ES-I3 (cell line): ENCODE measurements at regions not wholly inside any gene's neighbourhood (a gene's known extent, or its start where the extent isn't known, plus 50 kb on each side); places are given as distances from the start of the nearest gene placed in this dataset.

Experiments used
- H3K36me3 ChIP-seq: 2 replicates; pipeline ENCODE4 v1.6.1; 2013; ENCODE audit warnings: mild to moderate bottlenecking, low read length, control low read depth, moderate library complexity; ENCODE audit not compliant: insufficient read depth
- H3K4me1 ChIP-seq: 2 replicates; pipeline ENCODE4 v1.6.1; 2013; ENCODE audit warnings: mild to moderate bottlenecking, control low read depth, low read length; ENCODE audit not compliant: insufficient read depth
- H3K9ac ChIP-seq: 2 replicates; pipeline ENCODE4 v1.6.1; 2013; ENCODE audit warnings: low read depth, mild to moderate bottlenecking, low read length, moderate library complexity
- H3K9me3 ChIP-seq: 2 replicates; pipeline ENCODE4 v1.6.1; 2013; ENCODE audit warnings: mild to moderate bottlenecking, low read length, moderate library complexity; ENCODE audit not compliant: control insufficient read depth, insufficient read depth

- Histone ChIP-seq H3K9ac (no peak overlapping the region), H3K4me1 (no peaks in the 10 kb centered on the region), H3K36me3 (no peaks in the 10 kb centered on the region), H3K9me3 (no peaks in the 10 kb centered on the region)
These were observed 532.0 kb downstream of the KLF5 start for GRCh38 chr13:73590795-73591194.

GRCh38 chr13:73585236-73585635 lies 526.4 kb downstream of the KLF5 start:
- H3K4me1 ChIP-seq: no peaks in the 10 kb centered on the region
- no peaks in the 10 kb centered on the region for H3K9me3 ChIP-seq
- H3K9ac ChIP-seq: no peak overlapping the region
- no peaks in the 10 kb centered on the region for H3K36me3 ChIP-seq

- no peaks in the 10 kb centered on the region for H3K36me3 ChIP-seq
- no peak overlapping the region for H3K9ac ChIP-seq
- H3K9me3 ChIP-seq: no peaks in the 10 kb centered on the region
- no peaks in the 10 kb centered on the region for H3K4me1 ChIP-seq
These were observed 524.5 kb downstream of the KLF5 start for GRCh38 chr13:73583331-73583730.

GRCh38 chr13:73580513-73581267 lies 521.9 kb downstream of the KLF5 start:
- Histone ChIP-seq H3K9me3 (no peaks in the 10 kb centered on the region), H3K9ac (no peak overlapping the region), H3K36me3 (no peaks in the 10 kb centered on the region), H3K4me1 (no peaks in the 10 kb centered on the region)

- H3K9ac ChIP-seq: no peak overlapping the region
- no peaks in the 10 kb centered on the region for H3K9me3 ChIP-seq
- H3K36me3 ChIP-seq: no peaks in the 10 kb centered on the region
- no peaks in the 10 kb centered on the region for H3K4me1 ChIP-seq
These were observed 520.9 kb downstream of the KLF5 start for GRCh38 chr13:73579574-73580274.

- H3K36me3 ChIP-seq: no peaks in the 10 kb centered on the region
- H3K4me1 ChIP-seq: no peaks in the 10 kb centered on the region
- no peak overlapping the region for H3K9ac ChIP-seq
- H3K9me3 ChIP-seq: no peaks in the 10 kb centered on the region
These were observed 519.6 kb downstream of the KLF5 start for GRCh38 chr13:73578251-73578875.

- Histone ChIP-seq H3K9ac (no peak overlapping the region), H3K9me3 (no peaks in the 10 kb centered on the region), H3K4me1 (no peaks in the 10 kb centered on the region), H3K36me3 (no peaks in the 10 kb centered on the region)
These were observed 517.5 kb downstream of the KLF5 start for GRCh38 chr13:73576291-73576690.

GRCh38 chr13:73572824-73573223 lies 514.0 kb downstream of the KLF5 start:
- no peaks in the 10 kb centered on the region for H3K9me3 ChIP-seq
- H3K4me1 ChIP-seq: no peaks in the 10 kb centered on the region
- H3K9ac ChIP-seq: no peak overlapping the region
- no peaks in the 10 kb centered on the region for H3K36me3 ChIP-seq

GRCh38 chr13:73571376-73571775 lies 512.6 kb downstream of the KLF5 start:
- no peak overlapping the region for H3K9ac ChIP-seq
- H3K4me1 ChIP-seq: no peaks in the 10 kb centered on the region
- no peaks in the 10 kb centered on the region for H3K36me3 ChIP-seq
- H3K9me3 ChIP-seq: no peaks in the 10 kb centered on the region

- H3K4me1 ChIP-seq: no peaks in the 10 kb centered on the region
- no peaks in the 10 kb centered on the region for H3K9me3 ChIP-seq
- H3K9ac ChIP-seq: no peak overlapping the region
- no peaks in the 10 kb centered on the region for H3K36me3 ChIP-seq
These were observed 498.1 kb downstream of the KLF5 start for GRCh38 chr13:73556902-73557301.

- H3K9ac ChIP-seq: no peak overlapping the region
- H3K9me3 ChIP-seq: no peaks in the 10 kb centered on the region
- no peaks in the 10 kb centered on the region for H3K36me3 ChIP-seq
- H3K4me1 ChIP-seq: no peaks in the 10 kb centered on the region
These were observed 497.3 kb downstream of the KLF5 start for GRCh38 chr13:73556128-73556527.

- no peak overlapping the region for H3K9ac ChIP-seq
- peaks cover 2% of the 10 kb centered on the region; the same call in 1 of the 2 replicates for H3K4me1 ChIP-seq
- H3K9me3 ChIP-seq: no peaks in the 10 kb centered on the region
- H3K36me3 ChIP-seq: no peaks in the 10 kb centered on the region
These were observed 492.9 kb downstream of the KLF5 start for GRCh38 chr13:73551736-73552135.

- H3K9me3 ChIP-seq: no peaks in the 10 kb centered on the region
- peaks cover 2% of the 10 kb centered on the region; the same call in 1 of the 2 replicates for H3K4me1 ChIP-seq
These were observed 490.9 kb downstream of the KLF5 start for GRCh38 chr13:73549717-73550116.

GRCh38 chr13:73548449-73548848 lies 489.6 kb downstream of the KLF5 start:
- Histone ChIP-seq H3K9me3 (no peaks in the 10 kb centered on the region), H3K36me3 (no peaks in the 10 kb centered on the region), H3K4me1 (peaks cover 2% of the 10 kb centered on the region; the same call in 1 of the 2 replicates), H3K9ac (no peak overlapping the region)

More at GRCh38 chr13:73549717-73550116, 490.9 kb downstream of the KLF5 start:
- no peak overlapping the region for H3K9ac ChIP-seq
- H3K36me3 ChIP-seq: no peaks in the 10 kb centered on the region

- no peaks in the 10 kb centered on the region for H3K36me3 ChIP-seq
- peaks cover 2% of the 10 kb centered on the region; the same call in 1 of the 2 replicates for H3K4me1 ChIP-seq
- no peak overlapping the region for H3K9ac ChIP-seq
- H3K9me3 ChIP-seq: no peaks in the 10 kb centered on the region
These were observed 488.4 kb downstream of the KLF5 start for GRCh38 chr13:73547239-73547638.
